Peyer's patch (tissue), 4 donors: ENCODE measurements at regions not wholly inside any gene's neighbourhood (a gene's known extent, or its start where the extent isn't known, plus 50 kb on each side); places are given as distances from the start of the nearest gene placed in this dataset.

ENCODE experiments used
- CTCF ChIP-seq, 6 experiments: fragments of 450-650 bp in 4 of 6; fragments of 200-600 bp in 2 of 6; sonication (generic) in 1 of 6; IDR thresholded peaks; one replicate each; pipeline ENCODE4 v1.5.1; 2017 to 2019; ENCODE audit warnings: antibody characterized with exemption in 6 of 6, mild to moderate bottlenecking in 3 of 6, moderate library complexity in 1 of 6
- POLR2A ChIP-seq, 2 donors: fragments of 450-650 bp; IDR thresholded peaks; one replicate each; pipeline ENCODE4 v1.5.1; 2017; ENCODE audit warnings: antibody characterized with exemption in 2 of 2, mild to moderate bottlenecking in 2 of 2, moderate library complexity in 2 of 2

- TF ChIP-seq CTCF (IDR thresholded peaks at IDR 0.05) (no peak), POLR2A (IDR thresholded peaks at IDR 0.05) (no peak)
These were observed 219.3 kb upstream of the PRSS58 start for GRCh38 chr7:142477079-142477651.
